ENCODE measurements at regions not wholly inside any gene's neighbourhood (a gene's known extent, or its start where the extent isn't known, plus 50 kb on each side); places are given as distances from the start of the nearest gene placed in this dataset.

DNA sequence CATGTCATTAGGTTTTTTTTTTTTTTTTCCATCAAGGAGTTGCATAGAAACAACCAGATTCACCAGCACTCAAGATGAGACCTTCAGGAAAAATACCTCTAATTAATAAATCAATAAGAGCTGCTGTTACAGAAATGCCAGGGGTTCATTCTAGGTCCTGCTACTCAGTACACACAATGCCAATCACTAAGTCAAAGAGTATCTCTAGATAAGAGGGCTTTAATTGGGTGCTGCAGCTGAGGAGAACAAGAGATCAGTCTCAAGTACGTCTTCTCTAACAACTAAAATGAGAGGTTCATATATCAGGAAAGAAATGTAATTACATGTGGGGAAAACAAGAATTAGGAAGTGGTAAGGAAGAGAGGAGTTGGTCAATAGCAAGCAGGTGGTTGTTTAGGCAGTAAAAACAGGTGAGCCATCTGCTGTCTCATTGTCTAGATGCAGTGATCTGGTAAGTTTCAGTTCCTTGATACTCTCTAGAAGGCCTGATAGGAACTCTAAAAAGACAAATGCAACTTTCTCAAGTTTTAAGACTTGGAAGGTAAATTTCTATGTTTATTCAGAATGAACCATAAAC lies 272.9 kb upstream of the ZWINT start:
- no peak for DNase-seq (ENCODE audit: low spot score in 2 of 2, unreplicated experiment in 2 of 2)
- TF ChIP-seq, protein P1, sequence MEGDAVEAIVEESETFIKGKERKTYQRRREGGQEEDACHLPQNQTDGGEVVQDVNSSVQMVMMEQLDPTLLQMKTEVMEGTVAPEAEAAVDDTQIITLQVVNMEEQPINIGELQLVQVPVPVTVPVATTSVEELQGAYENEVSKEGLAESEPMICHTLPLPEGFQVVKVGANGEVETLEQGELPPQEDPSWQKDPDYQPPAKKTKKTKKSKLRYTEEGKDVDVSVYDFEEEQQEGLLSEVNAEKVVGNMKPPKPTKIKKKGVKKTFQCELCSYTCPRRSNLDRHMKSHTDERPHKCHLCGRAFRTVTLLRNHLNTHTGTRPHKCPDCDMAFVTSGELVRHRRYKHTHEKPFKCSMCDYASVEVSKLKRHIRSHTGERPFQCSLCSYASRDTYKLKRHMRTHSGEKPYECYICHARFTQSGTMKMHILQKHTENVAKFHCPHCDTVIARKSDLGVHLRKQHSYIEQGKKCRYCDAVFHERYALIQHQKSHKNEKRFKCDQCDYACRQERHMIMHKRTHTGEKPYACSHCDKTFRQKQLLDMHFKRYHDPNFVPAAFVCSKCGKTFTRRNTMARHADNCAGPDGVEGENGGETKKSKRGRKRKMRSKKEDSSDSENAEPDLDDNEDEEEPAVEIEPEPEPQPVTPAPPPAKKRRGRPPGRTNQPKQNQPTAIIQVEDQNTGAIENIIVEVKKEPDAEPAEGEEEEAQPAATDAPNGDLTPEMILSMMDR (IDR thresholded peaks at IDR 0.05; ENCODE audit: unreplicated experiment) = no peak
- Mint-ChIP-seq H3K27me3 (ENCODE audit: low read depth) (no peaks in the 10 kb centered on the region), H3K9me3 (peaks cover 17% of the 10 kb centered on the region), H3K36me3 (no peaks in the 10 kb centered on the region), H3K27ac (no peak overlapping the region), H3K4me1 (no peaks in the 10 kb centered on the region), H3K4me3 (no peak overlapping the region)

DNA sequence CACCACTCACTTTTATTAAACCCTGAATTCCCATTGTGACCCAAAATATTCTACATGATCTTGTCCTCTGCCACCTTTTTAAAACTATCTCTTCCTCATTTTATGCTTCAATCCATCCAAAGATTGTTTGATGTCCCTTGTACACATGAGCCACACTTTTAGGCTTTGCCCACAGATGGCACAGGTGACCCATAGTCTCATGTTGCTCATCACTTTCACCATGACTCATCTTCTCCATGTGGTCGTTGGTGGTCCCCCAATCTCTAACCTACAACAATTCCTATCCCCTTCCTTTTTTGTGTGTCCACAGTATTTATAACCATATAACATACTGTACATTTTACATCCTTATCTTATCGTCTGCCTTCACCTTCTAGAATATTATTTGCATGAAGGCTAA lies 271.5 kb upstream of the ZWINT start:
- no peak for DNase-seq (ENCODE audit: low spot score in 2 of 2, unreplicated experiment in 2 of 2)
- H3K27me3 Mint-ChIP-seq (ENCODE audit: low read depth) = no peaks in the 10 kb centered on the region
- no peaks in the 10 kb centered on the region for H3K36me3 Mint-ChIP-seq
- no peak overlapping the region for H3K27ac Mint-ChIP-seq
- H3K4me3 Mint-ChIP-seq = no peak overlapping the region
- peaks cover 8% of the 10 kb centered on the region for H3K9me3 Mint-ChIP-seq
- H3K4me1 Mint-ChIP-seq = no peaks in the 10 kb centered on the region
- TF ChIP-seq, protein P1 (IDR thresholded peaks at IDR 0.05; ENCODE audit: unreplicated experiment) = no peak

DNA sequence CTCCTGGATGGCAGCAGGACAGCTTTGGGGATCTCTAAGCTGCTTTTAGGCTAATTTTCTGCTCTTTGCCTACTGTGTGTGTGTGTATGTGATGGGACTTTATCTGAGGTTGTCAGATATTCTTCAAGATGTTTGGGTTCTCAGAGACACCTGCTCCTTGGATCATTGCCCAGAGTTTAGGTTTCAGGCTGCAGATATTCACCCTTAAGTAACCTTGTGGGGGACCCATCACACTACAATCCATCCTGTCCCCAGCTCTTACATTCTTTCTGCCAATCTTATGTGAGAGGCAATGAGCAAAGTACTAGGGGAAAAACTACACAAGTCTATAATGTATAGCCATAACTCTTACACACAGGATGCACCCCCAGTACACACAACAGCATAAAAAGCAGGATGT lies 263.0 kb upstream of the ZWINT start:
- TF ChIP-seq, protein P1 (IDR thresholded peaks at IDR 0.05; ENCODE audit: unreplicated experiment) = no peak
- H3K36me3 Mint-ChIP-seq = no peaks in the 10 kb centered on the region
- H3K4me1 Mint-ChIP-seq = peaks cover 1% of the 10 kb centered on the region
- H3K4me3 Mint-ChIP-seq = no peak overlapping the region
- DNase-seq (ENCODE audit: low spot score in 2 of 2, unreplicated experiment in 2 of 2) = no peak
- H3K27ac Mint-ChIP-seq = no peak overlapping the region
- H3K9me3 Mint-ChIP-seq = no peaks in the 10 kb centered on the region
- H3K27me3 Mint-ChIP-seq (ENCODE audit: low read depth) = no peaks in the 10 kb centered on the region

DNA sequence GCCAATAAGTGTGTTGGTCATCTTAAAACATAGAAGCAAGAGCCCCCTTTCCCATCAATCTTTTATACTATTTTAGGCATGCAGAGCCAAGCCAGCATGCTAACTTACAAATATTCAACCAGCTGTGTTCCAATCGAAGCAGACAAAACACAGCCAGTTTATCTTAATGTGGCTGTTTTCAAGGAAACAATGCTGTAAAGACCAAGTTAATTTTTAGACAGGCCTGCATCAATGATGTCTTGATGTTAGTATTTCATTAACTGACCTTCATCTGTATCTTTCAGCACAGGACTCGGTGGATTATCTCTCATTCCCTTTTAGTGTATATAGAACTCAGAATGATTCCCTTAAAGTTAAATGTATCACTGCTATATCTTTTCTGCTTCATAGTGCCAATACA lies 262.0 kb upstream of the ZWINT start:
- Mint-ChIP-seq H3K9me3 (no peaks in the 10 kb centered on the region), H3K4me1 (peaks cover 1% of the 10 kb centered on the region), H3K4me3 (no peak overlapping the region), H3K27me3 (ENCODE audit: low read depth) (no peaks in the 10 kb centered on the region), H3K36me3 (no peaks in the 10 kb centered on the region), H3K27ac (no peak overlapping the region)
- DNase-seq (ENCODE audit: low spot score in 2 of 2, unreplicated experiment in 2 of 2) = no peak
- TF ChIP-seq, protein P1 (IDR thresholded peaks at IDR 0.05; ENCODE audit: unreplicated experiment) = no peak

DNA sequence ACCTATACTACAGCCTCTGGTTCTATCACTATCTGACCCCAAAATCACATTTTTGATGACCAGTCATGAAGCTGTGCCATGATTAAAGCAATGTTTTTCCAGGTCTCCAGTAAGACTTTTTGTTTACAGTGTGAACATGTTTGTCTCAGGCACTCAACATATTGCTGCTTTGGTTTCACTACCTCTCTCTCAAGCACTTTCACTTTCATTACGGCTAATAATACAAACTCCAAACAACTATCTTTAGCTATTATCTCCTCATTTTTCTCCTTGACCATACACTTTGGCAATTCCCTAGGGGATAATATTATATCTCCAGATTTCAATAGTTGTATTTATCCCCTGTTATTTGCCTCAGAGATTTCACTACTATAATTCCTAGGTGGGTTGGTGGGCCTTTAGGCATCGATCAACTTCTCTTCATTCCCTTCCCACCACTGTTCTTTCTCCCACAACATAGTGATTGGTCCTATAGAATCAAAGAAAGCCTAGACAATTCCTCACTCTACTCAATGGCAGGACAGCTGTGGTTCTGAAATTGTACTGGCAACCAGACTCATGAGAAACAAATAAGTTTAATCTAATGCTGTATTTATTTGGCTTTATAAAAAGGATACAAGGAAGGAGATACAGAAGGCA lies 261.4 kb upstream of the ZWINT start:
- Mint-ChIP-seq H3K4me3 (no peak overlapping the region), H3K27ac (no peak overlapping the region), H3K9me3 (no peaks in the 10 kb centered on the region), H3K27me3 (ENCODE audit: low read depth) (no peaks in the 10 kb centered on the region), H3K4me1 (peaks cover 1% of the 10 kb centered on the region), H3K36me3 (no peaks in the 10 kb centered on the region)
- no peak for DNase-seq (ENCODE audit: low spot score in 2 of 2, unreplicated experiment in 2 of 2)
- TF ChIP-seq, protein P1 (IDR thresholded peaks at IDR 0.05; ENCODE audit: unreplicated experiment) = no peak
